BJ (cell line): ENCODE measurements at regions not wholly inside any gene's neighbourhood (a gene's known extent, or its start where the extent isn't known, plus 50 kb on each side); places are given as distances from the start of the nearest gene placed in this dataset.
"Not testable (repeated sequence)": the region's sequence is repeated elsewhere in the genome, so short reads cannot be mapped to it uniquely, and the experiment has no call there.

Source experiments
- CTCF ChIA-PET: fragments of 350-600 bp; formaldehyde crosslinking; extraction: SDS; loops from one replicate; lab custom pipeline; 2021; ENCODE audit warnings: antibody characterized with exemption, inconsistent platforms; lab: Yijun Ruan, JAX
- POLR2A ChIA-PET: fragments of 300-600 bp; sonication (Branson Sonifier 250); formaldehyde crosslinking; extraction: SDS; loops from one replicate; lab custom pipeline; 2021; ENCODE audit warnings: antibody characterized with exemption; lab: Charles Lee
- DNase-seq: peaks from one replicate; pipeline ENCODE4 v3.0.0-alpha.2; 2011; ENCODE audit warnings: low read depth
- H3K27me3 ChIP-seq: 2 replicates; pipeline ENCODE4 v1.6.0; 2011; ENCODE audit warnings: low read length; ENCODE audit not compliant: control insufficient read depth, insufficient read depth
- H3K36me3 ChIP-seq: 2 replicates; pipeline ENCODE4 v1.5.1; 2011; ENCODE audit warnings: low read length; ENCODE audit not compliant: control insufficient read depth, insufficient read depth
- H3K4me3 ChIP-seq: 2 replicates; pipeline ENCODE4 v1.5.1; 2011; ENCODE audit warnings: low read depth, mild to moderate bottlenecking, control low read depth, low read length
- CTCF ChIP-seq: IDR thresholded peaks from 2 replicates; pipeline ENCODE4 v1.5.1; 2011; ENCODE audit warnings: low read depth, mild to moderate bottlenecking, control low read depth, inconsistent platforms, low read length, moderate library complexity; ENCODE audit not compliant: insufficient read depth

GRCh38 chr2:83369601-83370418 lies 1089.3 kb downstream of the SUCLG1 start:
- H3K27me3 ChIP-seq = no peaks in the 10 kb centered on the region
- H3K36me3 ChIP-seq = no peaks in the 10 kb centered on the region
- no peak for TF ChIP-seq CTCF
- no peak for DNase-seq
- CTCF ChIA-PET = interaction anchor here (0.8 kb wide), 1 partner anchor 411 kb away, joined by 3 read pairs; no protein-coding TSS in a partner anchor
- POLR2A ChIA-PET = no interaction called here
- H3K4me3 ChIP-seq = no peak overlapping the region

DNA sequence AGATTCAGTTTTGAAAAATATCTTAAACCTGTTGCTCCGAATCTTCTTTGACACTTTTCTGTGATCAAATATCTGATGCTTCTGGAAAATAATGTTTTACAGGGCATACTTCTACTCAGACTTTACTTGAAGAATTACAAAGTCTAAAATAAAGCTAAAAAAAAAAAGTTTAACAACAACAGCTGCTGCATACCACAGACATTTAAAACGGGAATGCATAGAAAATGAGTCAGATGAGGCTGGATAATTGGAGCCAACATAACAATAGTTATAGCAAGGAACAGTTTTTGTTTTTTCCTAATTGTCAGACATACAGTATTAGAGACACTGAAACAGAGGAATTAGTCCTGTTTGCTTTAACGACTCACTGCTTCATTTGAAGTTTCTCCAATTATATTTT lies 1090.2 kb downstream of the SUCLG1 start:
- CTCF ChIA-PET = no interaction called here
- no peaks in the 10 kb centered on the region for H3K36me3 ChIP-seq
- POLR2A ChIA-PET = no interaction called here
- no peak for TF ChIP-seq CTCF
- no peak for DNase-seq
- no peaks in the 10 kb centered on the region for H3K27me3 ChIP-seq
- H3K4me3 ChIP-seq = no peak overlapping the region

DNA sequence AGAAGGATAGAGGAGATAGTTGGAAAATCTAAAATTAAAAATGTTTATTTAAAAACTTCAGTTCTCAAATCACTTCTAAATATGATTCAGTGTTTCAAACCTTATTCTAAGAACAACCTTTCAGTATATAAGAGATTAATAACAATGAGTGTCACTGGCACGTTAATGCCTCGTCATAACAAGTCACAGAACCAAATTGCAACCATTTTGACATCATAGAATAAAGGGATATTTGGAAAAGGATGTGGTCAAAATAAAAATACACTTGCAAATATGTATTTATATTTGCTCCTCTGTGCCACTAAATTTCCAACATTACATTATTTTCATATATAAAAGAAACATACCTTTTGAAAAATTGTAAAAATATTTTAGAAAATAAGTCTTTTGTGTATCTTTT lies 1090.6 kb downstream of the SUCLG1 start:
- CTCF ChIA-PET = no interaction called here
- no peaks in the 10 kb centered on the region for H3K27me3 ChIP-seq
- no peak for DNase-seq
- no peak overlapping the region for H3K4me3 ChIP-seq
- H3K36me3 ChIP-seq = no peaks in the 10 kb centered on the region
- POLR2A ChIA-PET = no interaction called here
- TF ChIP-seq CTCF = no peak

DNA sequence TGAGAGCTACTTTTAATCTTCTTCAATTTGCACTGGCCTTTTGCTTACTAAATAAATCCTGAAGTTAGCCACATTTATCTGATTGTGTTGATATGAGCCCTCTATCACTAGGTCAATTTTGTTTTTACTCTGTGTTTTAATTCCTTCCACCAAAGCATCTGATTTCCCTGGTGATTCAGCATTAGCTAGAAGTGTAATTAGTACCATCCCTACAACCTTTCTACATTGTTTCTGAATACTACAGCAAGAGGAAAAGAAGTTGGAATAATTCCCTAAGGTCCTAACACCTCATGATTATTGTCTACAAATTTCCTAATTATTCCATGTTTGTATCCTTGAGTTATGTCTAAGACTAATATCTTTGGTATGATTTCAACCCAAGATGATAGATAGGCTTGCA lies 1093.6 kb downstream of the SUCLG1 start:
- no peak overlapping the region for H3K4me3 ChIP-seq
- DNase-seq = no peak
- H3K27me3 ChIP-seq = no peaks in the 10 kb centered on the region
- no peak for TF ChIP-seq CTCF
- CTCF ChIA-PET = no interaction called here
- POLR2A ChIA-PET = no interaction called here
- H3K36me3 ChIP-seq = no peaks in the 10 kb centered on the region

GRCh38 chr2:83364264-83364663 lies 1094.8 kb downstream of the SUCLG1 start:
- DNase-seq = peak; percentile 66
- Histone ChIP-seq H3K27me3 (no peaks in the 10 kb centered on the region), H3K4me3 (no peak overlapping the region), H3K36me3 (no peaks in the 10 kb centered on the region)
- TF ChIP-seq CTCF = no peak
- ChIA-PET CTCF (no interaction called here), POLR2A (no interaction called here)

GRCh38 chr2:83363138-83363537 lies 1095.9 kb downstream of the SUCLG1 start:
- CTCF ChIA-PET, POLR2A ChIA-PET, H3K36me3 ChIP-seq, DNase-seq, H3K27me3 ChIP-seq, H3K4me3 ChIP-seq: not testable (repeated sequence)
